ENCODE measurements at regions not wholly inside any gene's neighbourhood (a gene's known extent, or its start where the extent isn't known, plus 50 kb on each side); places are given as distances from the start of the nearest gene placed in this dataset.

GRCh38 chr20:10897336-10897735 is 223.5 kb upstream of the JAG1 start:
- BruUV-seq (replicated peaks): no TSS peak
- H4K8ac ChIP-seq (ENCODE audit: low read depth in 2 of 2, low read length in 2 of 2): no peak overlapping the region
- TF ChIP-seq RFX5 (IDR thresholded peaks at IDR 0.05; ENCODE audit: low read depth, low read length): no peak
- in situ Hi-C loops (cut with MboI; ENCODE audit: low sequenced_read_pairs): no loop called here
- H3K79me1 ChIP-seq (ENCODE audit: low read depth in 1 of 2, low read length in 2 of 2): no peaks in the 10 kb centered on the region
- no peak overlapping the region for H3K27ac ChIP-seq (ENCODE audit: insufficient read depth, low read length)
- no CpG with 5 or more reads among the region's 1 CpG for WGBS, 2 experiments (ENCODE audit: extremely low coverage in 2 of 2, insufficient read length in 1 of 2)
- H3K9ac ChIP-seq (ENCODE audit: low read depth, low read length): no peak overlapping the region
- POLR2A ChIA-PET (ENCODE audit: unreplicated experiment): no interaction called here
- H3K4ac ChIP-seq (ENCODE audit: low read depth, low read length): no peak overlapping the region
- dilution Hi-C loops (cut with HindIII; ENCODE audit: low sequenced_read_pairs, unreplicated experiment): no loop called here
- no peak overlapping the region for H2BK5ac ChIP-seq (ENCODE audit: low read depth, low read length, poor library complexity, severe bottlenecking)
- H2BK15ac ChIP-seq (ENCODE audit: low read depth, low read length): no peak overlapping the region
- no peak for DNase-seq
- no peak overlapping the region for H2AK9ac ChIP-seq (replicated peaks; ENCODE audit: low read depth, low read length, poor library complexity)
- no peak overlapping the region for H2BK120ac ChIP-seq (ENCODE audit: low read depth, low read length)
- no peaks in the 10 kb centered on the region for H3K36me3 ChIP-seq (ENCODE audit: control insufficient read depth, insufficient read depth, low read length)
- CTCF ChIA-PET: no interaction called here
- no peaks in the 10 kb centered on the region for H3K9me1 ChIP-seq (ENCODE audit: insufficient read depth, low read length)
- H3K4me3 ChIP-seq (ENCODE audit: insufficient read depth, low read depth, low read length): no peak overlapping the region
- H3K56ac ChIP-seq (ENCODE audit: extremely low read depth, insufficient read depth, low read length): no peak overlapping the region
- no peaks in the 10 kb centered on the region; the same call in 1 of the 2 replicates for H3K4me1 ChIP-seq (ENCODE audit: control insufficient read depth, insufficient read depth, low read length)
- no peak overlapping the region for H3K14ac ChIP-seq (replicated peaks; ENCODE audit: low read depth, low read length)
- intact Hi-C loops (cut with micrococcal nuclease): no loop called here
- H3K4me2 ChIP-seq (ENCODE audit: low read depth, low read length): no peak overlapping the region
- H4K91ac ChIP-seq (ENCODE audit: insufficient read depth, low read depth, low read length): no peak overlapping the region
- no peak overlapping the region for H3K18ac ChIP-seq (ENCODE audit: low read depth, low read length)
- no peak overlapping the region for H3K23ac ChIP-seq (ENCODE audit: low read depth, low read length)
- no peak overlapping the region for H2AK5ac ChIP-seq (ENCODE audit: low read depth, low read length)
- no peaks in the 10 kb centered on the region for H3K27me3 ChIP-seq (ENCODE audit: control insufficient read depth, insufficient read depth, low read length)
- H4K20me1 ChIP-seq (ENCODE audit: insufficient read depth, low read length): no peaks in the 10 kb centered on the region
- no peak overlapping the region for H4K5ac ChIP-seq (ENCODE audit: low read depth, low read length)
- no peaks in the 10 kb centered on the region for H3K9me3 ChIP-seq (ENCODE audit: control insufficient read depth, insufficient read depth, low read length)
- no peak for ATAC-seq (ENCODE audit: low read depth)
- H2AFZ ChIP-seq (replicated peaks; ENCODE audit: low read length, poor library complexity): no peak overlapping the region
- H2BK20ac ChIP-seq (ENCODE audit: low read depth, low read length): no peak overlapping the region
